ENCODE measurements at regions not wholly inside any gene's neighbourhood (a gene's known extent, or its start where the extent isn't known, plus 50 kb on each side); places are given as distances from the start of the nearest gene placed in this dataset.

- Histone ChIP-seq H3K18ac (ENCODE audit: low read length) (no peak overlapping the region), H2BK5ac (ENCODE audit: low read length) (no peak overlapping the region), H2BK12ac (ENCODE audit: low read length) (no peak overlapping the region), H2AK5ac (ENCODE audit: low read depth, low read length) (no peak overlapping the region), H3K79me1 (ENCODE audit: low read depth, low read length) (no peaks in the 10 kb centered on the region), H3K4me2 (ENCODE audit: insufficient read depth, low read length, poor library complexity, severe bottlenecking) (no peak overlapping the region), H2BK15ac (ENCODE audit: low read length) (no peak overlapping the region), H4K91ac (ENCODE audit: low read depth, low read length, poor library complexity) (no peak overlapping the region), H2AFZ (ENCODE audit: low read length) (no peak overlapping the region), H3K23ac (ENCODE audit: low read depth, low read length, poor library complexity) (no peak overlapping the region), H3K9ac (ENCODE audit: low read depth, low read length, poor library complexity) (no peak overlapping the region), H3K36me3 (replicated peaks in 1 of 2; ENCODE audit: control insufficient read depth in 2 of 2, insufficient read depth in 2 of 2, low read length in 2 of 2) (no peaks in the 10 kb centered on the region), H4K8ac (ENCODE audit: low read depth, low read length) (no peak overlapping the region), H3K4me1 (ENCODE audit: control insufficient read depth in 2 of 2, insufficient read depth in 1 of 2, low read depth in 1 of 2, low read length in 2 of 2) (no peaks in the 10 kb centered on the region), H3K27ac (replicated peaks; ENCODE audit: low read length) (no peak overlapping the region), H2BK120ac (ENCODE audit: low read depth, low read length) (no peak overlapping the region), H3K27me3 (ENCODE audit: control insufficient read depth in 3 of 3, insufficient read depth in 3 of 3, low read depth in 1 of 3, low read length in 3 of 3) (no peaks in the 10 kb centered on the region), H3K14ac (ENCODE audit: low read length) (no peak overlapping the region), H3K4ac (ENCODE audit: low read length) (no peak overlapping the region), H3K4me3 (ENCODE audit: low read length in 2 of 2) (no peak overlapping the region), H3K9me3 (replicated peaks in 1 of 2; ENCODE audit: control insufficient read depth in 2 of 2, insufficient read depth in 1 of 2, low read depth in 1 of 2, low read length in 2 of 2) (no peaks in the 10 kb centered on the region)
- no peak for DNase-seq (ENCODE audit: low spot score)
- WGBS, 2 donors (ENCODE audit: extremely low coverage in 2 of 2, insufficient read length in 2 of 2, insufficient replicate concordance in 1 of 2): no CpG with 5 or more reads among the region's 4 CpGs
These were observed 296.6 kb upstream of the RASA1 start for GRCh38 chr5:86971034-86971571.

GRCh38 chr5:86974955-86975354 is 292.7 kb upstream of the RASA1 start:
- no peak for DNase-seq (ENCODE audit: low spot score)
- no peak overlapping the region for H2AFZ ChIP-seq (ENCODE audit: low read length)
- H2BK5ac ChIP-seq (ENCODE audit: low read length): no peak overlapping the region
- no peak overlapping the region for H2AK5ac ChIP-seq (ENCODE audit: low read depth, low read length)
- no peak overlapping the region for H3K23ac ChIP-seq (ENCODE audit: low read depth, low read length, poor library complexity)
- H3K4me2 ChIP-seq (ENCODE audit: insufficient read depth, low read length, poor library complexity, severe bottlenecking): no peak overlapping the region
- no peaks in the 10 kb centered on the region for H3K79me1 ChIP-seq (ENCODE audit: low read depth, low read length)
- H3K9ac ChIP-seq (ENCODE audit: low read depth, low read length, poor library complexity): no peak overlapping the region
- H3K36me3 ChIP-seq (replicated peaks in 1 of 2; ENCODE audit: control insufficient read depth in 2 of 2, insufficient read depth in 2 of 2, low read length in 2 of 2): no peaks in the 10 kb centered on the region
- no CpG with 5 or more reads among the region's 1 CpG for WGBS, 2 donors (ENCODE audit: extremely low coverage in 2 of 2, insufficient read length in 2 of 2, insufficient replicate concordance in 1 of 2)
- no peak overlapping the region for H4K91ac ChIP-seq (ENCODE audit: low read depth, low read length, poor library complexity)
- no peaks in the 10 kb centered on the region for H3K27me3 ChIP-seq (ENCODE audit: control insufficient read depth in 3 of 3, insufficient read depth in 3 of 3, low read depth in 1 of 3, low read length in 3 of 3)
- H2BK15ac ChIP-seq (ENCODE audit: low read length): no peak overlapping the region
- H2BK120ac ChIP-seq (ENCODE audit: low read depth, low read length): no peak overlapping the region
- no peak overlapping the region for H3K14ac ChIP-seq (ENCODE audit: low read length)
- H3K4ac ChIP-seq (ENCODE audit: low read length): no peak overlapping the region
- H3K4me3 ChIP-seq (ENCODE audit: low read length in 2 of 2): no peak overlapping the region
- H3K27ac ChIP-seq (replicated peaks; ENCODE audit: low read length): no peak overlapping the region
- no peak overlapping the region for H2BK12ac ChIP-seq (ENCODE audit: low read length)
- no peaks in the 10 kb centered on the region for H3K4me1 ChIP-seq (ENCODE audit: control insufficient read depth in 2 of 2, insufficient read depth in 1 of 2, low read depth in 1 of 2, low read length in 2 of 2)
- no peak overlapping the region for H4K8ac ChIP-seq (ENCODE audit: low read depth, low read length)
- no peak overlapping the region for H3K18ac ChIP-seq (ENCODE audit: low read length)
- H3K9me3 ChIP-seq (replicated peaks in 1 of 2; ENCODE audit: control insufficient read depth in 2 of 2, insufficient read depth in 1 of 2, low read depth in 1 of 2, low read length in 2 of 2): no peaks in the 10 kb centered on the region

- no peak overlapping the region for H4K8ac ChIP-seq (ENCODE audit: low read depth, low read length)
- no peak overlapping the region for H3K14ac ChIP-seq (ENCODE audit: low read length)
- no peak overlapping the region for H3K27ac ChIP-seq (replicated peaks; ENCODE audit: low read length)
- H4K91ac ChIP-seq (ENCODE audit: low read depth, low read length, poor library complexity): no peak overlapping the region
- no peak overlapping the region for H3K4me2 ChIP-seq (ENCODE audit: insufficient read depth, low read length, poor library complexity, severe bottlenecking)
- H3K36me3 ChIP-seq (replicated peaks in 1 of 2; ENCODE audit: control insufficient read depth in 2 of 2, insufficient read depth in 2 of 2, low read length in 2 of 2): no peaks in the 10 kb centered on the region
- no peaks in the 10 kb centered on the region for H3K9me3 ChIP-seq (replicated peaks in 1 of 2; ENCODE audit: control insufficient read depth in 2 of 2, insufficient read depth in 1 of 2, low read depth in 1 of 2, low read length in 2 of 2)
- H3K23ac ChIP-seq (ENCODE audit: low read depth, low read length, poor library complexity): no peak overlapping the region
- H3K9ac ChIP-seq (ENCODE audit: low read depth, low read length, poor library complexity): no peak overlapping the region
- no peak for DNase-seq (ENCODE audit: low spot score)
- no peak overlapping the region for H2BK12ac ChIP-seq (ENCODE audit: low read length)
- H3K4me1 ChIP-seq (ENCODE audit: control insufficient read depth in 2 of 2, insufficient read depth in 1 of 2, low read depth in 1 of 2, low read length in 2 of 2): no peaks in the 10 kb centered on the region
- no peak overlapping the region for H2AK5ac ChIP-seq (ENCODE audit: low read depth, low read length)
- H2AFZ ChIP-seq (ENCODE audit: low read length): no peak overlapping the region
- H3K79me1 ChIP-seq (ENCODE audit: low read depth, low read length): no peaks in the 10 kb centered on the region
- no peak overlapping the region for H2BK15ac ChIP-seq (ENCODE audit: low read length)
- no CpG with 5 or more reads among the region's 3 CpGs for WGBS, 2 donors (ENCODE audit: extremely low coverage in 2 of 2, insufficient read length in 2 of 2, insufficient replicate concordance in 1 of 2)
- no peak overlapping the region for H2BK120ac ChIP-seq (ENCODE audit: low read depth, low read length)
- H3K4ac ChIP-seq (ENCODE audit: low read length): no peak overlapping the region
- H3K18ac ChIP-seq (ENCODE audit: low read length): no peak overlapping the region
- H3K27me3 ChIP-seq (ENCODE audit: control insufficient read depth in 3 of 3, insufficient read depth in 3 of 3, low read depth in 1 of 3, low read length in 3 of 3): no peaks in the 10 kb centered on the region
- H3K4me3 ChIP-seq (ENCODE audit: low read length in 2 of 2): no peak overlapping the region
- no peak overlapping the region for H2BK5ac ChIP-seq (ENCODE audit: low read length)
These were observed 290.5 kb upstream of the RASA1 start for GRCh38 chr5:86977190-86977589.

- Histone ChIP-seq H2BK12ac (ENCODE audit: low read length) (no peak overlapping the region), H3K18ac (ENCODE audit: low read length) (no peak overlapping the region)
These were observed 289.9 kb upstream of the RASA1 start for GRCh38 chr5:86977808-86978207.

More at GRCh38 chr5:86977808-86978207, 289.9 kb upstream of the RASA1 start:
- no peaks in the 10 kb centered on the region for H3K36me3 ChIP-seq (replicated peaks in 1 of 2; ENCODE audit: control insufficient read depth in 2 of 2, insufficient read depth in 2 of 2, low read length in 2 of 2)
- H3K4me1 ChIP-seq (ENCODE audit: control insufficient read depth in 2 of 2, insufficient read depth in 1 of 2, low read depth in 1 of 2, low read length in 2 of 2): no peaks in the 10 kb centered on the region
- H4K91ac ChIP-seq (ENCODE audit: low read depth, low read length, poor library complexity): no peak overlapping the region
- H3K23ac ChIP-seq (ENCODE audit: low read depth, low read length, poor library complexity): no peak overlapping the region
- H3K4me2 ChIP-seq (ENCODE audit: insufficient read depth, low read length, poor library complexity, severe bottlenecking): no peak overlapping the region
- H3K27ac ChIP-seq (replicated peaks; ENCODE audit: low read length): no peak overlapping the region
- WGBS, 2 donors (ENCODE audit: extremely low coverage in 2 of 2, insufficient read length in 2 of 2, insufficient replicate concordance in 1 of 2): no CpG with 5 or more reads among the region's 5 CpGs
- H3K9me3 ChIP-seq (replicated peaks in 1 of 2; ENCODE audit: control insufficient read depth in 2 of 2, insufficient read depth in 1 of 2, low read depth in 1 of 2, low read length in 2 of 2): no peaks in the 10 kb centered on the region
- H3K9ac ChIP-seq (ENCODE audit: low read depth, low read length, poor library complexity): no peak overlapping the region
- DNase-seq (ENCODE audit: low spot score): no peak
- no peaks in the 10 kb centered on the region for H3K79me1 ChIP-seq (ENCODE audit: low read depth, low read length)
- H2BK5ac ChIP-seq (ENCODE audit: low read length): no peak overlapping the region
- H3K27me3 ChIP-seq (ENCODE audit: control insufficient read depth in 3 of 3, insufficient read depth in 3 of 3, low read depth in 1 of 3, low read length in 3 of 3): no peaks in the 10 kb centered on the region
- no peak overlapping the region for H2BK15ac ChIP-seq (ENCODE audit: low read length)
- no peak overlapping the region for H4K8ac ChIP-seq (ENCODE audit: low read depth, low read length)
- no peak overlapping the region for H3K14ac ChIP-seq (ENCODE audit: low read length)
- no peak overlapping the region for H3K4me3 ChIP-seq (ENCODE audit: low read length in 2 of 2)
- H2BK120ac ChIP-seq (ENCODE audit: low read depth, low read length): no peak overlapping the region
- no peak overlapping the region for H3K4ac ChIP-seq (ENCODE audit: low read length)
- no peak overlapping the region for H2AK5ac ChIP-seq (ENCODE audit: low read depth, low read length)
- no peak overlapping the region for H2AFZ ChIP-seq (ENCODE audit: low read length)
